Uterus (tissue), 3 donors: ENCODE measurements at regions not wholly inside any gene's neighbourhood (a gene's known extent, or its start where the extent isn't known, plus 50 kb on each side); places are given as distances from the start of the nearest gene placed in this dataset.

ENCODE experiments used
- DNase-seq, 2 donors: peaks; one replicate each; pipeline ENCODE4 v3.0.0-alpha.2; 2019 to 2020
- H3K27ac ChIP-seq, 2 donors: fragments of 200-600 bp; sonication (generic); 1 replicate in 1 of 2; 2 replicates in 1 of 2; pipeline ENCODE4 v1.5.1; 2016 to 2018
- H3K27me3 ChIP-seq, 2 donors: fragments of 200-600 bp; sonication (generic); one replicate each; pipeline ENCODE4 v1.5.1; 2018 to 2019; ENCODE audit warnings: control low read depth in 1 of 2
- H3K36me3 ChIP-seq, 2 donors: fragments of 200-600 bp; sonication (generic); one replicate each; pipeline ENCODE4 v1.5.1; 2019; ENCODE audit warnings: control low read depth in 1 of 2
- H3K4me1 ChIP-seq, 2 donors: fragments of 200-600 bp; sonication (generic); one replicate each; pipeline ENCODE4 v1.5.1; 2018 to 2019; ENCODE audit warnings: control low read depth in 1 of 2
- H3K4me3 ChIP-seq, 2 donors: fragments of 200-600 bp; sonication (generic); 1 replicate in 1 of 2; 2 replicates in 1 of 2; pipeline ENCODE4 v1.5.1; 2018 to 2019; ENCODE audit warnings: mild to moderate bottlenecking in 1 of 2
- H3K9me3 ChIP-seq, 2 donors: fragments of 200-600 bp; sonication (generic); one replicate each; pipeline ENCODE4 v1.5.1; 2019; ENCODE audit warnings: control low read depth in 1 of 2
- POLR2A ChIP-seq, 2 donors: fragments of 450-650 bp; IDR thresholded peaks; one replicate each; pipeline ENCODE4 v1.6.1; 2016; ENCODE audit warnings: antibody characterized with exemption in 2 of 2, mild to moderate bottlenecking in 1 of 2, moderate library complexity in 1 of 2
- intact Hi-C: fragments of 100-400 bp; cut with DNase I; formaldehyde crosslinking; loops from one replicate; pipeline ENCODE4 v1.15.1; 2023; ENCODE audit warnings: low total_unique reads
- TF ChIP-seq, protein P1 (sequence below), 4 experiments: fragments of 200-600 bp in 2 of 4; fragments of 450-650 bp in 2 of 4; sonication (generic) in 2 of 4; IDR thresholded peaks; one replicate each; pipeline ENCODE4 v1.5.1; 2016 to 2019; ENCODE audit warnings: antibody characterized with exemption in 4 of 4, mild to moderate bottlenecking in 2 of 4, moderate library complexity in 1 of 4
- donor health status: DM: yes; HTN: yes; CAD: no.

DNA sequence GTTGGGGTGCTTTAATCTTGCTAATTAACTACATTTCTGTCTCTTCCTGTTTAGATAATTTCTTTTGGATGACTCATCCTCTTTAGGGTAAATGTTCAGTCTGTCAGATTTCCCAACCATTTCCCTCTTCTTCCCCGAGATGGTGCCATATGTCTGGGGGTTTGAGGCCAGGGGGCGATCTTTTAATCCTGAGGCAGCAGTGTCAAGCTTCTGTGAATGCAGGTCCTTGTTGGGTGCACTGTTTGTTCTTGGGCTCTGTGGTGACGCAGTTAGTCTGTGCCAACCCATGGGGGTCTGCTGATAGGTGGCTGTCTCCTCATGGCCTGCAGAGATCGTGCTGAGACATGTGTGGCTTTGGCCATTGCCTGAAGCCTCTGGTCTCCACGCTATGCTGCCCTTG, 420.4 kb downstream of the NDFIP2 start:
- Histone ChIP-seq H3K9me3 (no peaks in the 10 kb centered on the region), H3K27me3 (no peaks in the 10 kb centered on the region), H3K27ac (no peak overlapping the region), H3K4me3 (no peak overlapping the region), H3K36me3 (no peaks in the 10 kb centered on the region), H3K4me1 (no peaks in the 10 kb centered on the region)
- TF ChIP-seq POLR2A (IDR thresholded peaks at IDR 0.05): no peak
- TF ChIP-seq, protein P1, sequence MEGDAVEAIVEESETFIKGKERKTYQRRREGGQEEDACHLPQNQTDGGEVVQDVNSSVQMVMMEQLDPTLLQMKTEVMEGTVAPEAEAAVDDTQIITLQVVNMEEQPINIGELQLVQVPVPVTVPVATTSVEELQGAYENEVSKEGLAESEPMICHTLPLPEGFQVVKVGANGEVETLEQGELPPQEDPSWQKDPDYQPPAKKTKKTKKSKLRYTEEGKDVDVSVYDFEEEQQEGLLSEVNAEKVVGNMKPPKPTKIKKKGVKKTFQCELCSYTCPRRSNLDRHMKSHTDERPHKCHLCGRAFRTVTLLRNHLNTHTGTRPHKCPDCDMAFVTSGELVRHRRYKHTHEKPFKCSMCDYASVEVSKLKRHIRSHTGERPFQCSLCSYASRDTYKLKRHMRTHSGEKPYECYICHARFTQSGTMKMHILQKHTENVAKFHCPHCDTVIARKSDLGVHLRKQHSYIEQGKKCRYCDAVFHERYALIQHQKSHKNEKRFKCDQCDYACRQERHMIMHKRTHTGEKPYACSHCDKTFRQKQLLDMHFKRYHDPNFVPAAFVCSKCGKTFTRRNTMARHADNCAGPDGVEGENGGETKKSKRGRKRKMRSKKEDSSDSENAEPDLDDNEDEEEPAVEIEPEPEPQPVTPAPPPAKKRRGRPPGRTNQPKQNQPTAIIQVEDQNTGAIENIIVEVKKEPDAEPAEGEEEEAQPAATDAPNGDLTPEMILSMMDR (IDR thresholded peaks at IDR 0.05): no peak
- intact Hi-C loops: no loop called here
- no peak for DNase-seq

DNA sequence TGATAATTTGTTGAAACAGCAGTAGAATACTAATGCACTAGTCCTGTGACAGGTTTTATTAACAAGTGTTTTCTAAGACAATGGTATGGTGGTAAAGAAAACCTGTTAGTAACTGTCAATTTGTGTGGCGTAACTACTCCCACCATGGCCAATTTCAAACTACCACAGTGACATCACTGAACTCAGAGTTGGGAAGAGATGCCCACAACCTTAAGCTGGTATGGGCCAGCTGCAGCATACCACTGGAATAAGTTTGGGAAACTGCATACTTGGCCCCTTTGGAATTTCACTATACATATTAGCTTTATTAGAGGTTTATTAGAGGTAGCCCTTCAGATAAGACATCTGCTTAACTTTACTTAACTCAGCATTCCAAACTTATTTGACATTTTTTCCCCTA, 419.4 kb downstream of the NDFIP2 start:
- Histone ChIP-seq H3K36me3 (no peaks in the 10 kb centered on the region), H3K4me3 (no peak overlapping the region), H3K27ac (no peak overlapping the region), H3K4me1 (no peaks in the 10 kb centered on the region), H3K27me3 (no peaks in the 10 kb centered on the region), H3K9me3 (no peaks in the 10 kb centered on the region)
- no peak for DNase-seq
- no peak for TF ChIP-seq POLR2A (IDR thresholded peaks at IDR 0.05)
- TF ChIP-seq, protein P1 (IDR thresholded peaks at IDR 0.05): no peak
- intact Hi-C loops: no loop called here

- Histone ChIP-seq H3K36me3 (no peaks in the 10 kb centered on the region), H3K27ac (no peak overlapping the region), H3K4me1 (no peaks in the 10 kb centered on the region), H3K27me3 (no peaks in the 10 kb centered on the region), H3K4me3 (no peak overlapping the region), H3K9me3 (no peaks in the 10 kb centered on the region)
- intact Hi-C loops: no loop called here
- TF ChIP-seq, protein P1 (IDR thresholded peaks at IDR 0.05): no peak
- no peak for TF ChIP-seq POLR2A (IDR thresholded peaks at IDR 0.05)
- DNase-seq: no peak
These were observed 418.0 kb downstream of the NDFIP2 start for GRCh38 chr13:79898996-79899395.

- H3K27ac ChIP-seq: no peak overlapping the region
- H3K4me1 ChIP-seq: no peaks in the 10 kb centered on the region
- H3K4me3 ChIP-seq: no peak overlapping the region
- no peaks in the 10 kb centered on the region for H3K27me3 ChIP-seq
- intact Hi-C loops: no loop called here
- DNase-seq: no peak
- TF ChIP-seq POLR2A (IDR thresholded peaks at IDR 0.05): no peak
- TF ChIP-seq, protein P1 (IDR thresholded peaks at IDR 0.05): no peak
- no peaks in the 10 kb centered on the region for H3K9me3 ChIP-seq
- H3K36me3 ChIP-seq: no peaks in the 10 kb centered on the region
These were observed 417.4 kb downstream of the NDFIP2 start for GRCh38 chr13:79898202-79898826.

- no peaks in the 10 kb centered on the region for H3K27me3 ChIP-seq
- TF ChIP-seq, protein P1 (IDR thresholded peaks at IDR 0.05): no peak
- TF ChIP-seq POLR2A (IDR thresholded peaks at IDR 0.05): no peak
- no peak overlapping the region for H3K27ac ChIP-seq
- no peak overlapping the region for H3K4me3 ChIP-seq
- H3K36me3 ChIP-seq: no peaks in the 10 kb centered on the region
- no peaks in the 10 kb centered on the region for H3K4me1 ChIP-seq
- no peak for DNase-seq
- no peaks in the 10 kb centered on the region for H3K9me3 ChIP-seq
- intact Hi-C loops: no loop called here
These were observed 415.9 kb downstream of the NDFIP2 start for GRCh38 chr13:79896851-79897250.
